Astrocyte of the spinal cord (primary cell): ENCODE measurements at regions not wholly inside any gene's neighbourhood (a gene's known extent, or its start where the extent isn't known, plus 50 kb on each side); places are given as distances from the start of the nearest gene placed in this dataset.
A peak's percentile ranks its signal among the peaks of the same experiment; 100 is the strongest.

Experiments
- DNase-seq: peaks from one replicate; pipeline ENCODE4 v3.0.0; 2011; ENCODE audit warnings: low read depth, low spot score
- H3K4me3 ChIP-seq: 2 replicates; pipeline ENCODE4 v1.5.1; 2011; ENCODE audit warnings: low read depth, mild to moderate bottlenecking, low read length, moderate library complexity
- CTCF ChIP-seq: IDR thresholded peaks from 2 replicates; pipeline ENCODE4 v1.5.1; 2012; ENCODE audit warnings: low read depth, mild to moderate bottlenecking, low read length, inconsistent platforms
- in situ Hi-C: cut with HindIII; loops from 2 replicates; pipeline ENCODE4 v1.10.0; 2017; ENCODE audit warnings: low sequenced_read_pairs

GRCh38 chr3:127135241-127136023, 57.5 kb upstream of the PRR23E start:
- no peak overlapping the region for H3K4me3 ChIP-seq
- DNase-seq = peak; percentile 11
- in situ Hi-C loops = no loop called here

GRCh38 chr3:127136024-127136600, 56.8 kb upstream of the PRR23E start:
- no peak for DNase-seq
- H3K4me3 ChIP-seq = no peak overlapping the region
- in situ Hi-C loops = no loop called here
- no peak for TF ChIP-seq CTCF

More at GRCh38 chr3:127135241-127136023, 57.5 kb upstream of the PRR23E start:
- no peak for TF ChIP-seq CTCF

- TF ChIP-seq CTCF = no peak
- no peak for DNase-seq
- in situ Hi-C loops = no loop called here
These were observed 56.2 kb upstream of the PRR23E start for GRCh38 chr3:127136706-127137105.

GRCh38 chr3:127137113-127137512, 55.8 kb upstream of the PRR23E start:
- in situ Hi-C loops = no loop called here
- H3K4me3 ChIP-seq = no peak overlapping the region
- no peak for DNase-seq
- no peak for TF ChIP-seq CTCF

More at GRCh38 chr3:127136706-127137105, 56.2 kb upstream of the PRR23E start:
- no peak overlapping the region for H3K4me3 ChIP-seq

GRCh38 chr3:127137757-127138536, 55.0 kb upstream of the PRR23E start:
- in situ Hi-C loops = no loop called here
- no peak overlapping the region for H3K4me3 ChIP-seq
- no peak for DNase-seq
- no peak for TF ChIP-seq CTCF

GRCh38 chr3:127139601-127140500, 53.1 kb upstream of the PRR23E start:
- in situ Hi-C loops = no loop called here
- no peak for DNase-seq
- H3K4me3 ChIP-seq = no peak overlapping the region
- TF ChIP-seq CTCF = no peak
